C4-2B (cell line): ENCODE measurements at regions not wholly inside any gene's neighbourhood (a gene's known extent, or its start where the extent isn't known, plus 50 kb on each side); places are given as distances from the start of the nearest gene placed in this dataset.
A peak's percentile ranks its signal among the peaks of the same experiment; 100 is the strongest.

Experiments used
- ZFX ChIP-seq: fragments of 450-650 bp; IDR thresholded peaks from 2 replicates; pipeline ENCODE4 v1.6.1; 2017
- TF ChIP-seq, protein P1 (sequence below): fragments of 450-650 bp; conservative IDR thresholded peaks from 2 replicates; pipeline ENCODE4 v1.5.1; 2017; ENCODE audit warnings: mild to moderate bottlenecking

DNA sequence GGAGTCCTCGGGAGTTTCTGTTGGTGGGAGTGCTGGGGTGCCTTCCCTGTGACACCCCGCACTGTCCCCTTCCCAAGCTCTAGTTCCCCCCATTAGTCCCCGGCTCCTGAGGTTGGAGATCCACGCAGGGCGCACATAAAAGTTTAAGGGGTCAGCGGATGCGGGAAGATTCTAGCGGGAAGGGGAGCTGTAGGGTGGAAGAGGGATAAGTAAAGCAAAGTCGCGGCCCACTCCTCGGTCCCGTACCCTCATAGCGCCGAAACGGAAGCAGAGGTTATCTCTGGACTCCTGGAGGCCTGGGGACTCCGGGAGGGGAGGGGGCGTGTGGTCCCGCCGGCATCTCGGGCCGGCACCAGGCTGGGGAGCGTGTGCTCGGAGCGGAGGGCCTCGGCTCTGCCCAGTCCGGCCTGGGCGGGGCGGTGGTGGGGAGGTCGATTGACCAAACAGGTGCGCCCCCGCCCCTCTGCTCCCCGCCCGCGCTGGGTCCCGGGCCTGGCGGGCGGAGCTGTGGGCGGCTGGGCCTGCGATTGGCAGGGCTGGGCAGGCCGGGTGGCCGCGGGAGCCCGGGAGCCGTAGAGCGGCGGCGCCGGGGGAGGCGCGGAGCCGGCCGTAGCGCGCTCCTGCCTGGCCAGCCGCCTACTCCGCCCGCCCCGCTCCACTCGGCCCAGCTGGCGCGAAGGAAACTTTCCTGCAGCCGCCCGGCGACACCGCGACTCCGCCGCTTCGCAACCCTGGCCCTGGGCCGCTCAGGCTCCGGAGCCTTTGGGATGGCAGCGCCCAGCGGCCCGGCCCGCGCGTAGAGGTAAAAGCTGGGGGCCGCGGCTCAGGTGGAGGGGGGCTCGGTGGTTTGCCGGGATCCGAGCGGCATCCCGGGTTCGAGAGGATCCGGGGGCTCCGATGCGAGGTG lies 52.2 kb upstream of the DAB2IP start:
- TF ChIP-seq, protein P1, sequence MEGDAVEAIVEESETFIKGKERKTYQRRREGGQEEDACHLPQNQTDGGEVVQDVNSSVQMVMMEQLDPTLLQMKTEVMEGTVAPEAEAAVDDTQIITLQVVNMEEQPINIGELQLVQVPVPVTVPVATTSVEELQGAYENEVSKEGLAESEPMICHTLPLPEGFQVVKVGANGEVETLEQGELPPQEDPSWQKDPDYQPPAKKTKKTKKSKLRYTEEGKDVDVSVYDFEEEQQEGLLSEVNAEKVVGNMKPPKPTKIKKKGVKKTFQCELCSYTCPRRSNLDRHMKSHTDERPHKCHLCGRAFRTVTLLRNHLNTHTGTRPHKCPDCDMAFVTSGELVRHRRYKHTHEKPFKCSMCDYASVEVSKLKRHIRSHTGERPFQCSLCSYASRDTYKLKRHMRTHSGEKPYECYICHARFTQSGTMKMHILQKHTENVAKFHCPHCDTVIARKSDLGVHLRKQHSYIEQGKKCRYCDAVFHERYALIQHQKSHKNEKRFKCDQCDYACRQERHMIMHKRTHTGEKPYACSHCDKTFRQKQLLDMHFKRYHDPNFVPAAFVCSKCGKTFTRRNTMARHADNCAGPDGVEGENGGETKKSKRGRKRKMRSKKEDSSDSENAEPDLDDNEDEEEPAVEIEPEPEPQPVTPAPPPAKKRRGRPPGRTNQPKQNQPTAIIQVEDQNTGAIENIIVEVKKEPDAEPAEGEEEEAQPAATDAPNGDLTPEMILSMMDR, result no peak
- TF ChIP-seq ZFX, result peak; percentile 59; the same call in 1 of the 2 replicates
